Glutamatergic neuron (in vitro differentiated cells): ENCODE measurements at regions not wholly inside any gene's neighbourhood (a gene's known extent, or its start where the extent isn't known, plus 50 kb on each side); places are given as distances from the start of the nearest gene placed in this dataset.

Source experiments
- DNase-seq: peaks from one replicate; pipeline ENCODE4 v3.0.0; 2022
- H3K27ac Mint-ChIP-seq: one replicate; pipeline ENCODE4 v1.8.0; 2020; ENCODE audit warnings: mild to moderate bottlenecking, mixed read lengths, inconsistent platforms; ENCODE audit not compliant: unreplicated experiment
- H3K27me3 Mint-ChIP-seq: one replicate; pipeline ENCODE4 v1.8.0; 2020; ENCODE audit warnings: mild to moderate bottlenecking, moderate library complexity, mixed read lengths, inconsistent platforms; ENCODE audit not compliant: unreplicated experiment
- H3K36me3 Mint-ChIP-seq: one replicate; pipeline ENCODE4 v1.8.0; 2020; ENCODE audit warnings: mild to moderate bottlenecking, mixed read lengths, inconsistent platforms; ENCODE audit not compliant: unreplicated experiment
- H3K4me1 Mint-ChIP-seq: one replicate; pipeline ENCODE4 v1.8.0; 2020; ENCODE audit warnings: mild to moderate bottlenecking, low read depth, mixed read lengths, inconsistent platforms; ENCODE audit not compliant: unreplicated experiment
- H3K4me3 Mint-ChIP-seq: one replicate; pipeline ENCODE4 v1.8.0; 2020; ENCODE audit warnings: mild to moderate bottlenecking, mixed read lengths, inconsistent platforms; ENCODE audit not compliant: unreplicated experiment
- H3K9me3 Mint-ChIP-seq: one replicate; pipeline ENCODE4 v1.8.0; 2020; ENCODE audit warnings: mild to moderate bottlenecking, moderate library complexity, mixed read lengths, inconsistent platforms; ENCODE audit not compliant: unreplicated experiment
- TF ChIP-seq, protein P1 (sequence below): fragments of 200-600 bp; sonication (generic); IDR thresholded peaks from one replicate; pipeline ENCODE4 v1.5.0; 2021; ENCODE audit not compliant: partially characterized antibody, unreplicated experiment

DNA sequence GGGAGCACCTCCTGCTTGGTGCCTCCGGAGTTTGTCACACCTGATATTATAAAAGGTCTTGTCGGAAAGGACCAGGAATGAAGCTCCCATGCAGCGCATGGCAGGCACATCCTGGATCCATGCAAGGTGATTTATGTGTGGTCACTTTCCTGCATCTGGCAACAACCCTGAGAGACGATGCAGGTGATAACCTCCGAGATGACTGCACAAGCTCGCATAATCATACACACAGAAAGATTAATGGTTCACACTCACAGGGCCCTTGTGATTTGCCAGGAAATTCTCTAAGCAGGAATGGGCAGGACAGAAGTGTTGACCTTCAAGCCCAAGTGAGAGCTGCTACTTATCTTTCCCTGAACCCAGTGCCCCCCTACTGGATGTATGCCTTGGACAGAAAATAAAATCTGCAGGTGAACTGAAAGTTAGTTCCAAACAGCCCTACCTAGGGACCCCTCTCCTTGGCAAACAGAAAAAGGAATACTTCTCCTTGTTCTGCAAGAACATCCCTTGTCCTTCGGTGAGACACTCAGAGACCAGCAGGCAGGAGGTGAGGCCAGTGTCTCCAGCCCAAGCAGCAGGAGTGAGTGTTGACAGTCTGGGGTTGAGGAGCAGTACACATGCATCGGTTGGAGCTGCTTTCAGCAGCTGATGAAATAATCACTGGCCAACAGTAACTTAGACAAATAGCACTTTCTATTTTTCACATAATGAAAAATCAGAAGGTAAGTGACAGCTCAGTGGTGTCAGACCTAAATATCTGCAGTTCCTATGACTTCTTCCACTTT lies 619.4 kb upstream of the B3GAT1 start:
- peaks cover 1% of the 10 kb centered on the region for H3K27me3 Mint-ChIP-seq
- no peak for DNase-seq
- H3K27ac Mint-ChIP-seq, result no peak overlapping the region
- H3K4me1 Mint-ChIP-seq, result no peaks in the 10 kb centered on the region
- no peaks in the 10 kb centered on the region for H3K9me3 Mint-ChIP-seq
- H3K4me3 Mint-ChIP-seq, result no peak overlapping the region
- TF ChIP-seq, protein P1, sequence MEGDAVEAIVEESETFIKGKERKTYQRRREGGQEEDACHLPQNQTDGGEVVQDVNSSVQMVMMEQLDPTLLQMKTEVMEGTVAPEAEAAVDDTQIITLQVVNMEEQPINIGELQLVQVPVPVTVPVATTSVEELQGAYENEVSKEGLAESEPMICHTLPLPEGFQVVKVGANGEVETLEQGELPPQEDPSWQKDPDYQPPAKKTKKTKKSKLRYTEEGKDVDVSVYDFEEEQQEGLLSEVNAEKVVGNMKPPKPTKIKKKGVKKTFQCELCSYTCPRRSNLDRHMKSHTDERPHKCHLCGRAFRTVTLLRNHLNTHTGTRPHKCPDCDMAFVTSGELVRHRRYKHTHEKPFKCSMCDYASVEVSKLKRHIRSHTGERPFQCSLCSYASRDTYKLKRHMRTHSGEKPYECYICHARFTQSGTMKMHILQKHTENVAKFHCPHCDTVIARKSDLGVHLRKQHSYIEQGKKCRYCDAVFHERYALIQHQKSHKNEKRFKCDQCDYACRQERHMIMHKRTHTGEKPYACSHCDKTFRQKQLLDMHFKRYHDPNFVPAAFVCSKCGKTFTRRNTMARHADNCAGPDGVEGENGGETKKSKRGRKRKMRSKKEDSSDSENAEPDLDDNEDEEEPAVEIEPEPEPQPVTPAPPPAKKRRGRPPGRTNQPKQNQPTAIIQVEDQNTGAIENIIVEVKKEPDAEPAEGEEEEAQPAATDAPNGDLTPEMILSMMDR, result no peak
- peaks cover 6% of the 10 kb centered on the region for H3K36me3 Mint-ChIP-seq

DNA sequence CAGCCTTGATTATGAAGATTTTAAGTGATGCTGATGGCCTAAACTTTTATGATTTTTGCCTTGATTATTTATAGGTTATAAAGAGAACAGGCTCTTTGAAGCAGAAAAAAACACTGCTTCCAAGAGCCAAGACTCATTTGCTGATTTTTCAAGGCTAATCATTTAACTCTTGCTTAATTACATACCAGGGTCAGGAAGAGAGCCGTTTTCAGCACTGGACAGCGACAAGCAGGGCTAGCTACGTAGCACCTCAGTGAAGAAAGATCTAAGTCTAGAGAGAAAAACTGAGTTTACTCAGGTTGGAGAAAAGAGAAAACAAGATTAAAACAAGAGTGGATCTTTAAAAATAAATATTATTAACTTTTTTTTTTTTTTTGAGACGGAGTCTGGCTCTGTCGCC lies 615.4 kb upstream of the B3GAT1 start:
- TF ChIP-seq, protein P1, result no peak
- Mint-ChIP-seq H3K4me1 (no peaks in the 10 kb centered on the region), H3K4me3 (no peak overlapping the region), H3K27me3 (peaks cover 3% of the 10 kb centered on the region), H3K9me3 (no peaks in the 10 kb centered on the region), H3K27ac (no peak overlapping the region), H3K36me3 (no peaks in the 10 kb centered on the region)
- no peak for DNase-seq

DNA sequence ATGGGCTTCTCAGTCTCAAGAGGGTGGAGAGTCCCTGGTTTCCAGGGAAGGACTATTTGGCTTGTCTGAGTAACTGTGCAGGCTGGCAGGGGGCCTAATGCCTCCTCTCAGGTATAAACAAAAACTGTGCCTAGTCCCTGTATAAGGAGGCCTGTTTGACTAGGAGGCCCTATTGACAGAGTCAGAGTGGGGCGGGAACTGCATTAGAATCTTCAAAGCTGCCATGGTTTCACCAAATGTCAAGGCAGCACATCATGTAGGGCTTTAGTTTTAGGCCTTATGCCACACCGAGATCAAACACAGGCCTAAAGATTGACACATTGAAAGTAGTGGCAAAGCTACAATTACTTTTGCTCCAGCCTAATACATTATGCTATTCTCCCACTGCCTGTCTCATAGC lies 611.5 kb upstream of the B3GAT1 start:
- peaks cover 6% of the 10 kb centered on the region for H3K36me3 Mint-ChIP-seq
- TF ChIP-seq, protein P1, result no peak
- no peaks in the 10 kb centered on the region for H3K9me3 Mint-ChIP-seq

DNA sequence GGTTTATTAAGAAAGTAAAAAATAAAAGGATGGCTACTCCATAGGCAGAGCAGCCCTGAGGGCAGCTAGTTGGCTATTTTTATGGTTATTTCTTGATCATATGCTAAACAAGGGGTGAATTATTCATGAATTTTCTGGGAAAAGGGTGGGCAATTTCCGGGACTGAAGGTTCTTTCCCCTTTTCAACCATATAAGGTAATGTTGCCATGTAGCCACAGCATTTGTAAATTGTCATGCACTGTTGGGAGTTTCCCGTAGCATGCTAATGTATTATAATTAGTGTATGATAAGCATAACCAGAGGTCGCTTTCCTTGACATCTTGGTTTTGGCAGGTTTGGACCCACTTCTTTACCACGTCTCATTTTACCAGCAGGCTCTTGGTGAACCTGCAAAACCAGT lies 610.4 kb upstream of the B3GAT1 start:
- TF ChIP-seq, protein P1, result no peak
- DNase-seq, result no peak
- H3K36me3 Mint-ChIP-seq, result peaks cover 11% of the 10 kb centered on the region
- H3K4me1 Mint-ChIP-seq, result no peaks in the 10 kb centered on the region
- no peaks in the 10 kb centered on the region for H3K9me3 Mint-ChIP-seq
- H3K27ac Mint-ChIP-seq, result no peak overlapping the region
- no peak overlapping the region for H3K4me3 Mint-ChIP-seq
- H3K27me3 Mint-ChIP-seq, result peaks cover 2% of the 10 kb centered on the region

More for the DNA sequence above, 611.5 kb upstream of the B3GAT1 start:
- H3K4me1 Mint-ChIP-seq, result no peaks in the 10 kb centered on the region
- peaks cover 2% of the 10 kb centered on the region for H3K27me3 Mint-ChIP-seq
- H3K27ac Mint-ChIP-seq, result no peak overlapping the region
- H3K4me3 Mint-ChIP-seq, result no peak overlapping the region
- DNase-seq, result no peak

- TF ChIP-seq, protein P1, result no peak
- H3K27ac Mint-ChIP-seq, result no peak overlapping the region
- no peak overlapping the region for H3K4me3 Mint-ChIP-seq
- H3K36me3 Mint-ChIP-seq, result peaks cover 11% of the 10 kb centered on the region
- H3K4me1 Mint-ChIP-seq, result no peaks in the 10 kb centered on the region
- peaks cover 2% of the 10 kb centered on the region for H3K27me3 Mint-ChIP-seq
- no peaks in the 10 kb centered on the region for H3K9me3 Mint-ChIP-seq
- no peak for DNase-seq
Measured at GRCh38 chr11:135019899-135020298, 607.9 kb upstream of the B3GAT1 start.
